Keratinocyte (primary cell): ENCODE measurements at regions not wholly inside any gene's neighbourhood (a gene's known extent, or its start where the extent isn't known, plus 50 kb on each side); places are given as distances from the start of the nearest gene placed in this dataset.

Experiments used
- EZH2 ChIP-seq: IDR thresholded peaks from one replicate; pipeline ENCODE4 v1.6.1; 2012; ENCODE audit warnings: inconsistent platforms, mild to moderate bottlenecking, low read length, moderate library complexity
- TF ChIP-seq, protein P1 (sequence below), 3 experiments: IDR thresholded peaks in 1 of 3; conservative IDR thresholded peaks in 1 of 3; optimal IDR thresholded peaks in 1 of 3; 2 replicates in 2 of 3; 3 replicates in 1 of 3; pipeline versions ENCODE3 to v1.5.1; 2011; ENCODE audit warnings: low read length in 3 of 3, mild to moderate bottlenecking in 3 of 3, moderate library complexity in 2 of 3, control low read depth in 1 of 3, inconsistent platforms in 1 of 3; ENCODE audit not compliant: insufficient read depth in 2 of 3; ENCODE audit errors: extremely low read depth in 1 of 3

DNA sequence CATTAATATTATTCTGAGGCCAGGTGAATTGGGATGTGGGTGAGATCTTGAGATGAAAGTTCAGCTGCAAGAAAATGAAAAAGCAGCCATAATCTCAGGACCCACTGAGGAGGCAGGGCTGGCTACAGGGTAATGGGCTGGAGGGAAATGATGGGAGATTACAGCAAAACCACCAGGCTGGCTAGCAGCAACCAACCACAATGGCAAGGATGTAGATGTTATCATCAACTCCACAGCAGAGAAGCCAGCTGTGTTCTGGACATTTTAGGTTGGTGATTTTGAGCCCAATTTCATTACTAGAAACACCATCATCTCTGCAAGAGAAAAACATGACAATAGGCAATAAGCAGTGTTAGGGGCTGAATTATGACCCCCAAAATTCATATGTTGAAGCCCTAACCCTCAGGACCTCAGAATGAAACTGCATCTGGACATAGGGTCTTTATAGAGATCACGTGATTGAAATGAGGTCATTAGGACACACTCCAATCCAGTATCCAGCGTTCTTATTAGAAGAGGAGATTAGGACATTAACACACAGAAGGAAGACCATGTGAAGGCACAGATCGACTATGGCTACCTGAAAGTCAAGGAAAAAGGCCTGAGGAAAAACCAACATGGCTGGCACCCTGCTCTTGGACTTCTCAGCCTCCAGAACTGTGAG, 139.8 kb upstream of the KIT start:
- TF ChIP-seq, protein P1, sequence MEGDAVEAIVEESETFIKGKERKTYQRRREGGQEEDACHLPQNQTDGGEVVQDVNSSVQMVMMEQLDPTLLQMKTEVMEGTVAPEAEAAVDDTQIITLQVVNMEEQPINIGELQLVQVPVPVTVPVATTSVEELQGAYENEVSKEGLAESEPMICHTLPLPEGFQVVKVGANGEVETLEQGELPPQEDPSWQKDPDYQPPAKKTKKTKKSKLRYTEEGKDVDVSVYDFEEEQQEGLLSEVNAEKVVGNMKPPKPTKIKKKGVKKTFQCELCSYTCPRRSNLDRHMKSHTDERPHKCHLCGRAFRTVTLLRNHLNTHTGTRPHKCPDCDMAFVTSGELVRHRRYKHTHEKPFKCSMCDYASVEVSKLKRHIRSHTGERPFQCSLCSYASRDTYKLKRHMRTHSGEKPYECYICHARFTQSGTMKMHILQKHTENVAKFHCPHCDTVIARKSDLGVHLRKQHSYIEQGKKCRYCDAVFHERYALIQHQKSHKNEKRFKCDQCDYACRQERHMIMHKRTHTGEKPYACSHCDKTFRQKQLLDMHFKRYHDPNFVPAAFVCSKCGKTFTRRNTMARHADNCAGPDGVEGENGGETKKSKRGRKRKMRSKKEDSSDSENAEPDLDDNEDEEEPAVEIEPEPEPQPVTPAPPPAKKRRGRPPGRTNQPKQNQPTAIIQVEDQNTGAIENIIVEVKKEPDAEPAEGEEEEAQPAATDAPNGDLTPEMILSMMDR (optimal IDR thresholded peaks at IDR 0.05 in 1 of 3, IDR thresholded peaks at IDR 0.05 in 1 of 3, conservative IDR thresholded peaks at IDR 0.05 in 1 of 3; ENCODE audit: extremely low read depth in 1 of 3, insufficient read depth in 2 of 3, low read length in 3 of 3), result no peak
- no peak for TF ChIP-seq EZH2
